ENCODE measurements at regions not wholly inside any gene's neighbourhood (a gene's known extent, or its start where the extent isn't known, plus 50 kb on each side); places are given as distances from the start of the nearest gene placed in this dataset.

DNA sequence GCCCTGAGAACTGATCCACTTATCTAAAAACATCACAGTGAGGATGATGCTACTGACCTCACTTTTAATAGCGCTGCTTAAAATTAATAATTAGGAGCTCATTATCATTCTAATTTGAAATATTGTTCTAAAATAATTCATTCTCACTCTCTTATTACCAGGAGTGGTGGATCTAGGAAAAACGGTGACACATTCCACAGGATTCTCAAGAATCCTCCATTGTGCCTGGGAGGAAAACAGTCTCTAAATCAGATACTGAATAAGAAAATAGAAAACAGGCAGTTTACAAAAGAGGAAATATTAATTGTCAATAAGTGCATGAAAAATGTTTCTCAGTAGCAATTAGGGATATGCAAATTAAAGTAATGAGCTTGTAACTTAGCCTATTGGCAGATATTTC, 187.4 kb downstream of the TENT5A start:
- TF ChIP-seq, protein P1, sequence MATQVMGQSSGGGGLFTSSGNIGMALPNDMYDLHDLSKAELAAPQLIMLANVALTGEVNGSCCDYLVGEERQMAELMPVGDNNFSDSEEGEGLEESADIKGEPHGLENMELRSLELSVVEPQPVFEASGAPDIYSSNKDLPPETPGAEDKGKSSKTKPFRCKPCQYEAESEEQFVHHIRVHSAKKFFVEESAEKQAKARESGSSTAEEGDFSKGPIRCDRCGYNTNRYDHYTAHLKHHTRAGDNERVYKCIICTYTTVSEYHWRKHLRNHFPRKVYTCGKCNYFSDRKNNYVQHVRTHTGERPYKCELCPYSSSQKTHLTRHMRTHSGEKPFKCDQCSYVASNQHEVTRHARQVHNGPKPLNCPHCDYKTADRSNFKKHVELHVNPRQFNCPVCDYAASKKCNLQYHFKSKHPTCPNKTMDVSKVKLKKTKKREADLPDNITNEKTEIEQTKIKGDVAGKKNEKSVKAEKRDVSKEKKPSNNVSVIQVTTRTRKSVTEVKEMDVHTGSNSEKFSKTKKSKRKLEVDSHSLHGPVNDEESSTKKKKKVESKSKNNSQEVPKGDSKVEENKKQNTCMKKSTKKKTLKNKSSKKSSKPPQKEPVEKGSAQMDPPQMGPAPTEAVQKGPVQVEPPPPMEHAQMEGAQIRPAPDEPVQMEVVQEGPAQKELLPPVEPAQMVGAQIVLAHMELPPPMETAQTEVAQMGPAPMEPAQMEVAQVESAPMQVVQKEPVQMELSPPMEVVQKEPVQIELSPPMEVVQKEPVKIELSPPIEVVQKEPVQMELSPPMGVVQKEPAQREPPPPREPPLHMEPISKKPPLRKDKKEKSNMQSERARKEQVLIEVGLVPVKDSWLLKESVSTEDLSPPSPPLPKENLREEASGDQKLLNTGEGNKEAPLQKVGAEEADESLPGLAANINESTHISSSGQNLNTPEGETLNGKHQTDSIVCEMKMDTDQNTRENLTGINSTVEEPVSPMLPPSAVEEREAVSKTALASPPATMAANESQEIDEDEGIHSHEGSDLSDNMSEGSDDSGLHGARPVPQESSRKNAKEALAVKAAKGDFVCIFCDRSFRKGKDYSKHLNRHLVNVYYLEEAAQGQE (IDR thresholded peaks at IDR 0.05; ENCODE audit: insufficient read depth in 1 of 2, low read depth in 2 of 2, low read length in 2 of 2), result no peak
- TF ChIP-seq POLR2AphosphoS5 (IDR thresholded peaks at IDR 0.05; ENCODE audit: low read depth, low read length), result no peak
- no peak for TF ChIP-seq SIN3A (IDR thresholded peaks at IDR 0.05; ENCODE audit: borderline replicate concordance, insufficient read depth, low read length)
- TF ChIP-seq TAF1 (IDR thresholded peaks at IDR 0.05; ENCODE audit: borderline replicate concordance, insufficient read depth, low read length), result no peak
- no peak for TF ChIP-seq FOXP2 (optimal IDR thresholded peaks at IDR 0.05; ENCODE audit: borderline replicate concordance, extremely low read depth, extremely low read length, insufficient read depth)

DNA sequence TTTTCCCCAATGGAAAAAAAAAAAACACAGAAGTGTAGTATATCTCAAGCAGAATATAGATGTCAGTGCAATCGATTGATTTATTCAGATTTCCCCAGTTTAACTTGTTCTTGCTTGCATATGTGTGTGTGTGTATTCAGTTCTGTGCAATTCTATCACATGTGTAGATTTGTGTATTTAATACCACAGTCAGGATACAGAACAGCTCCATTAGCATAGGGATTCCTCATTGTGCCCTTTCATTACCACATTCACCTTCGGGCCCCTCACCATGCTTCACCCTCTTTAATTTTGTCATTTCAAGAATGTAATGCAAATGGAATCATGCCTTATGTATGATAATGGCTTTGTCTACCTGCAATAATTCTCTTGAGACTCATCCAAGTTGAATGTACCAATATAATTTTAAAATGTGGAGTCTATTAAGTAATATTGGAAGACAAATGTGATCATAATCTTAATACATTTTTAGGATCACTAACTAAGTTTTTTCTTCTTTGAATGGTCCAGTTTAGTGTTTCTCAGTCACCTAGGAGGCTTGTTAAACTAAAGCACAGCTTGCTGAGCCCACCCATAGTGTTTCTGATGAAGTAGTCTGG, 187.9 kb downstream of the TENT5A start:
- TF ChIP-seq SIN3A (IDR thresholded peaks at IDR 0.05; ENCODE audit: borderline replicate concordance, insufficient read depth, low read length) (no peak), FOXP2 (optimal IDR thresholded peaks at IDR 0.05; ENCODE audit: borderline replicate concordance, extremely low read depth, extremely low read length, insufficient read depth) (no peak), TAF1 (IDR thresholded peaks at IDR 0.05; ENCODE audit: borderline replicate concordance, insufficient read depth, low read length) (no peak), POLR2AphosphoS5 (IDR thresholded peaks at IDR 0.05; ENCODE audit: low read depth, low read length) (no peak)
- TF ChIP-seq, protein P1 (IDR thresholded peaks at IDR 0.05; ENCODE audit: insufficient read depth in 1 of 2, low read depth in 2 of 2, low read length in 2 of 2), result no peak

DNA sequence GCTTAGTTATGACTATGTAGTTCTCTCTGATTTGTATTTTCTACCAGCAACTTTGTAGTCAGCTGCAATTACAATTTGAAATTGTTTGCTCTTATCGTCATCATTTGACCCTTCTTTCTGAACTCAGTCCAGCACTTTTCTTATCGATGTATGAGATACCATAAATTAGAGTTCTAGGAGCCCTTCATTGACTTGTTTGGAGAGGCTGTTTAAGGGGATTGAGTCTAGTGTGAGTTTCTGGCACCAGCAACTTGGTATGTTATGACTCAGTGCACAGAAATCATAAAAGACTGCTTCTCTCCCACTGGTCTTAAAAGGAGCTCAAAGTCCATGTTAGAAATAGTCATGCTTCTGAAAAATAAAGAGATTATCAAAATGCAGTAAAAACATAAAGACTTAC, 190.3 kb downstream of the TENT5A start:
- TF ChIP-seq POLR2AphosphoS5 (IDR thresholded peaks at IDR 0.05; ENCODE audit: low read depth, low read length) (no peak), FOXP2 (optimal IDR thresholded peaks at IDR 0.05; ENCODE audit: borderline replicate concordance, extremely low read depth, extremely low read length, insufficient read depth) (no peak), TAF1 (IDR thresholded peaks at IDR 0.05; ENCODE audit: borderline replicate concordance, insufficient read depth, low read length) (no peak)

DNA sequence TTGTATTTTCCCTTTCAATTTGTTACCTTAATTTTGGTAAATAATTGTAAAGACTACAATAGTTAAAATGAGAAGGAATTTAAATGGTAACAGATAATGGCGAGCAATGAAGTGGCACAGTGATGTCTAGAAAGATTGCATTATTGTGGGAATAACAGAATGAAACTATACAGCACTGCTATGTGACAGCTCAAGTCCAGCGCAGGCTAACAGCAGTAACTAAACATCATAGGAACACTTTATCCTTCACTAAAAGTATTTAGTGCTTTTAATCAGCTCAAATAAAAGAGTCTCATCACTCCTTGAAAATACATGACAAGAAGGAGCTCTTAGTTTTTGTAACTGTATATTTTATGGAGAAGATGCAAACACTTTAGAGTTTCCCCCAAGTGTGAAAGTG, 190.8 kb downstream of the TENT5A start:
- TF ChIP-seq POLR2AphosphoS5 (IDR thresholded peaks at IDR 0.05; ENCODE audit: low read depth, low read length) (no peak), FOXP2 (optimal IDR thresholded peaks at IDR 0.05; ENCODE audit: borderline replicate concordance, extremely low read depth, extremely low read length, insufficient read depth) (no peak), SIN3A (IDR thresholded peaks at IDR 0.05; ENCODE audit: borderline replicate concordance, insufficient read depth, low read length) (no peak), TAF1 (IDR thresholded peaks at IDR 0.05; ENCODE audit: borderline replicate concordance, insufficient read depth, low read length) (no peak)
- TF ChIP-seq, protein P1 (IDR thresholded peaks at IDR 0.05; ENCODE audit: insufficient read depth in 1 of 2, low read depth in 2 of 2, low read length in 2 of 2), result no peak

DNA sequence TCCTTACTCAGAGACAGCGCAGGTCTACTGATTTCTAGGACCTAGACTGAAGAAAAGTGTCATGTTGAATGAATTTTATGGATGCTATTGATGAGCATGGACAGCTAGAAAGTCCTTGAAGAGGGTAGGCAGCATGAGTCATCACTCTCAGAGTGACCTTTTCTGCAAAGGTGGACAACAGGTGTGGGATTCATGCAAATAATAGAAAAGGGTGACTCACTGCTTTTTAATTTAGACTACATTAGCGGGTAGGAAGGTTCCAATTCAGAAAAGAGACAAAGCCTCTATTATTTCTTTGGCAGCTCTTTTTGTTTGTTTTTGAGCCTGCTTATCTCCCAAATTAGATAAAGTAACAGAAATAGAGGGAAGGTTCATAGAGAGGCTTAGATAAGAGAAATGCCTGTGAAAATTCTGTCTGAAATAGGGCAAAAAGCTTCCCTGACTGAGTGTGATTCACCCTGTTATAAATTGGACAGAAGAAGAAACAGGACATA, 191.4 kb downstream of the TENT5A start:
- TF ChIP-seq, protein P1 (IDR thresholded peaks at IDR 0.05; ENCODE audit: insufficient read depth in 1 of 2, low read depth in 2 of 2, low read length in 2 of 2), result no peak
- TF ChIP-seq SIN3A (IDR thresholded peaks at IDR 0.05; ENCODE audit: borderline replicate concordance, insufficient read depth, low read length), result no peak
- TF ChIP-seq POLR2AphosphoS5 (IDR thresholded peaks at IDR 0.05; ENCODE audit: low read depth, low read length), result no peak
- TF ChIP-seq TAF1 (IDR thresholded peaks at IDR 0.05; ENCODE audit: borderline replicate concordance, insufficient read depth, low read length), result no peak
- TF ChIP-seq FOXP2 (optimal IDR thresholded peaks at IDR 0.05; ENCODE audit: borderline replicate concordance, extremely low read depth, extremely low read length, insufficient read depth), result no peak

Data from PFSK-1 (cell line).